NCI-H146 treated with DMSO at 0.1 percent for 48 hours (cell line): ENCODE measurements at regions not wholly inside any gene's neighbourhood (a gene's known extent, or its start where the extent isn't known, plus 50 kb on each side); places are given as distances from the start of the nearest gene placed in this dataset.

Experiments
- DNase-seq: peaks from one replicate; lab custom pipeline; 2025; ENCODE audit not compliant: unreplicated experiment; lab: John Stamatoyannopoulos, UW

GRCh38 chr7:127446842-127447241 is 54.3 kb upstream of the ZNF800 start:
- DNase-seq: no peak
